Activated CD8-positive, alpha-beta T cell treated with anti-CD3 and anti-CD28 coated beads for 36 hours (primary cell): ENCODE measurements at regions not wholly inside any gene's neighbourhood (a gene's known extent, or its start where the extent isn't known, plus 50 kb on each side); places are given as distances from the start of the nearest gene placed in this dataset.
"Not testable (repeated sequence)": the region's sequence is repeated elsewhere in the genome, so short reads cannot be mapped to it uniquely, and the experiment has no call there.

Source experiments
- ATAC-seq: fragments of 200-7000 bp; cut with Tn5 transposase; one replicate; pipeline ENCODE4 v1.10.0; 2021; ENCODE audit warnings: mild to moderate bottlenecking, moderate library complexity
- CTCF ChIA-PET: fragments of 350-600 bp; sonication (Branson Sonifier 250); formaldehyde crosslinking; loops from one replicate; lab custom pipeline; 2021; ENCODE audit warnings: antibody characterized with exemption; lab: Charles Lee
- POLR2A ChIA-PET: fragments of 350-600 bp; sonication (Branson Sonifier 250); formaldehyde crosslinking; loops from one replicate; lab custom pipeline; 2021; ENCODE audit warnings: antibody characterized with exemption; lab: Charles Lee
- DNase-seq: peaks from one replicate; pipeline ENCODE4 v3.0.0-alpha.2; 2020
- H3K27ac Mint-ChIP-seq: one replicate; pipeline ENCODE4 v1.8.0; 2021; ENCODE audit warnings: mild to moderate bottlenecking, mixed read lengths
- H3K27me3 Mint-ChIP-seq: one replicate; pipeline ENCODE4 v1.8.0; 2021; ENCODE audit warnings: mixed read lengths
- H3K36me3 Mint-ChIP-seq: one replicate; pipeline ENCODE4 v1.8.0; 2021; ENCODE audit warnings: low read depth, mixed read lengths
- H3K4me1 Mint-ChIP-seq: one replicate; pipeline ENCODE4 v1.8.0; 2021; ENCODE audit warnings: low read depth, mixed read lengths
- H3K4me3 Mint-ChIP-seq: one replicate; pipeline ENCODE4 v1.8.0; 2021; ENCODE audit warnings: mild to moderate bottlenecking, moderate library complexity, mixed read lengths
- H3K9me3 Mint-ChIP-seq: one replicate; pipeline ENCODE4 v1.8.0; 2021; ENCODE audit warnings: mixed read lengths
- intact Hi-C: fragments of 100-400 bp; cut with micrococcal nuclease; formaldehyde crosslinking; loops from one replicate; pipeline ENCODE4 v1.10.0; 2022
- TF ChIP-seq, protein P1 (sequence below): fragments of 200-600 bp; IDR thresholded peaks from one replicate; pipeline ENCODE4 v1.8.0; 2022; ENCODE audit warnings: antibody characterized with exemption, mild to moderate bottlenecking

DNA sequence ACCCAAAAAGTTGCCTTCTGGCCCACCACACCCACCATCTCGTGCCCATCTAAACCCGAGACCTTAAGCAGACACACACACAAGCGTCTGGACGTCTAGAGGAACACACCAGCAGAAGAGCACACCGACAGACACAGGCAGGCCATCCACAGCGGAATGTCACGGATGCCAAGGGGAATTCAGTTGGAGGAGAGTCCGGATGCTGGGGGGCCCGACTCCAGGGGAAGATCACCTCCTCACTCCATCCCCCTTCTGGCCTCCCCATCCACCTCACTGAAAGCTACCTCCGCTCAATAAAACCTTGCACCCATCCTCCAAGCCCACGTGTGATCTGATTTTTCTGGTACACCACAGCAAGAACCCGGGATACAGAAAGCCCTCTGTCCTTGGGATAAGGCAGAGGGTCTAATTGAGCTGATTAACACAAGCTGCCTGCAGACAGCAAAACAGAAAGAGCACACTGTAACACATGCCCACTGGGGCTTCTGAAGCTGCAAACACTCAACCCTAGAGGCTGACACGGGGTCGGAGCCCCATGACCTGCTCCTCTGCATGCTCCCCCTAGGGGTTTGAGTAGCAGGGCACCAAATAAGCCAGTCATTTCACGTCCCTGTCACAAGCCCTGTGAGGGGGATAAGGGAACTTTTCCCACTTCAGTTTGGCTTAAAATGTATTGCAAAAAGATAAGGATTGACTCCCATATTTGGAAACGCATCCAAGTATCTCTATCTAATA, 339.6 kb upstream of the PCDH10 start:
- H3K4me3 Mint-ChIP-seq: no peak overlapping the region
- no peaks in the 10 kb centered on the region for H3K36me3 Mint-ChIP-seq
- ChIA-PET POLR2A (no interaction called here), CTCF (no interaction called here)
- ATAC-seq (no peak), DNase-seq (no peak)
- H3K27ac Mint-ChIP-seq: no peak overlapping the region
- H3K9me3 Mint-ChIP-seq: peaks cover 7% of the 10 kb centered on the region
- intact Hi-C loops: no loop called here
- TF ChIP-seq, protein P1, sequence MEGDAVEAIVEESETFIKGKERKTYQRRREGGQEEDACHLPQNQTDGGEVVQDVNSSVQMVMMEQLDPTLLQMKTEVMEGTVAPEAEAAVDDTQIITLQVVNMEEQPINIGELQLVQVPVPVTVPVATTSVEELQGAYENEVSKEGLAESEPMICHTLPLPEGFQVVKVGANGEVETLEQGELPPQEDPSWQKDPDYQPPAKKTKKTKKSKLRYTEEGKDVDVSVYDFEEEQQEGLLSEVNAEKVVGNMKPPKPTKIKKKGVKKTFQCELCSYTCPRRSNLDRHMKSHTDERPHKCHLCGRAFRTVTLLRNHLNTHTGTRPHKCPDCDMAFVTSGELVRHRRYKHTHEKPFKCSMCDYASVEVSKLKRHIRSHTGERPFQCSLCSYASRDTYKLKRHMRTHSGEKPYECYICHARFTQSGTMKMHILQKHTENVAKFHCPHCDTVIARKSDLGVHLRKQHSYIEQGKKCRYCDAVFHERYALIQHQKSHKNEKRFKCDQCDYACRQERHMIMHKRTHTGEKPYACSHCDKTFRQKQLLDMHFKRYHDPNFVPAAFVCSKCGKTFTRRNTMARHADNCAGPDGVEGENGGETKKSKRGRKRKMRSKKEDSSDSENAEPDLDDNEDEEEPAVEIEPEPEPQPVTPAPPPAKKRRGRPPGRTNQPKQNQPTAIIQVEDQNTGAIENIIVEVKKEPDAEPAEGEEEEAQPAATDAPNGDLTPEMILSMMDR: no peak
- H3K27me3 Mint-ChIP-seq: no peaks in the 10 kb centered on the region
- H3K4me1 Mint-ChIP-seq: no peaks in the 10 kb centered on the region

DNA sequence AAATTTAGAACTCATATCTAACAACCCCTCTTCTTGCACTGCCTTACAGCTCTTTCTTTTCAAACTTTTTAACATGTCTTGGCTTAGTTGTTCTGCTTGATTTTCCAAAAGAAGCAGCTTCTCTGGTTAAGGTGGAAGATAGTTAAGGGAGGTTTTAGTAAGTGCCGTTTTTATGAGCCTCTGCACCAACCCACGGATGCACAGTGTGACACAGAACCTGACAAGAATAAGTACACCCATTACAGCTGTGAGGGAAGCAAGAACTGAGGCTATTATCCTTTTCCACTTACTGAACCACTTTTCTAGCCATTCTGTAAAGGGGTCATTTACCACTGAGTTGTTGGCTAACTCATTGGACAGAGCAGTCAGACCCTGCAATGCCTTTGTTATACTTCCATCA, 336.0 kb upstream of the PCDH10 start:
- H3K27me3 Mint-ChIP-seq, H3K4me3 Mint-ChIP-seq, H3K9me3 Mint-ChIP-seq, DNase-seq, H3K4me1 Mint-ChIP-seq, intact Hi-C loops, H3K27ac Mint-ChIP-seq, ATAC-seq, H3K36me3 Mint-ChIP-seq, POLR2A ChIA-PET: not testable (repeated sequence)
- CTCF ChIA-PET: interaction anchor here (1.2 kb wide), 1 partner anchor 10 kb away, joined by 3 read pairs; no protein-coding TSS in a partner anchor

DNA sequence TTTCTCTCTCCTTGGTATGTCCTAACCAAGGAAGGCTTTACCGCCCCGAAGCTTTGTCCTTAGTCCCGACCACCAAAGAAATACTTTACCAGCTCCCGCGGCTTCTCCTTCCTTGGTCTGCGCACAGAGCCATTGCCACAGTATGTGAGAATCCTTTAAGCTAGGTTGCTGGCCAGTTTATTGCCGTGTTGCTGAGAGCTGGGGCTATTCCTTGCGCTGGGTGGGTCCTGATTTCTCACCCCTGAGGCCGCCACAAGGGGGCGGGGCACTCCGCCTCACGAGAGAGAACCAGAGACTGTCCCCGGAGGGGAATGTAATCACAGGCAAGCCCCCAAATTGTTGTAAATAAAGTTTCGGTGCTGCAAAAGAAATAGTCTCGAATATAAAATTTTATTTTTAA, 331.0 kb upstream of the PCDH10 start:
- intact Hi-C loops: no loop called here
- Mint-ChIP-seq H3K27ac (no peak overlapping the region), H3K36me3 (no peaks in the 10 kb centered on the region), H3K9me3 (peaks cover 2% of the 10 kb centered on the region), H3K4me3 (no peak overlapping the region), H3K27me3 (no peaks in the 10 kb centered on the region), H3K4me1 (no peaks in the 10 kb centered on the region)
- ChIA-PET POLR2A (no interaction called here), CTCF (no interaction called here)
- no peak for DNase-seq
- TF ChIP-seq, protein P1: no peak
- no peak for ATAC-seq

DNA sequence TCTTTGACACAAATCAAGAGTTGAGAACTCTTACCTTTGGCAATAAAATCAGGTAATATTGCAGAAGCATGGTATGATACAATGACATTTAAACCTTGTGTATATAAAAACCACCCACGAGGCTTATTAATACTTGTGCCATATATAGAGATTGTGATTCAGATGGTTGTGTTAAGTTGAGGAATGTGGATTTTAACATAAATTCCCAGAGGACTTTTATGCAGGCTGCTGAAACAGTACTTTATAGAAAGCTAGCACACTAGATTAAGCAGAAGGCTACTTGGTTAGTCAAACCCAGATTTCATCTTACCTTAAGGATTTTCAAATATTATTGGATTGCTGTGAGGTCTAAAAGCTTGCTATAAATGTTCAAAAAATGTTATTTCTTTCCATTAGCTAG, 325.7 kb upstream of the PCDH10 start:
- POLR2A ChIA-PET: no interaction called here
- Mint-ChIP-seq H3K4me3 (no peak overlapping the region), H3K4me1 (no peaks in the 10 kb centered on the region), H3K27me3 (no peaks in the 10 kb centered on the region), H3K27ac (no peak overlapping the region), H3K9me3 (no peaks in the 10 kb centered on the region), H3K36me3 (no peaks in the 10 kb centered on the region)
- CTCF ChIA-PET: interaction anchor here (1.3 kb wide), 1 partner anchor 10 kb away, joined by 3 read pairs; no protein-coding TSS in a partner anchor
- no peak for DNase-seq
- ATAC-seq: no peak
- intact Hi-C loops: no loop called here
- TF ChIP-seq, protein P1: no peak

DNA sequence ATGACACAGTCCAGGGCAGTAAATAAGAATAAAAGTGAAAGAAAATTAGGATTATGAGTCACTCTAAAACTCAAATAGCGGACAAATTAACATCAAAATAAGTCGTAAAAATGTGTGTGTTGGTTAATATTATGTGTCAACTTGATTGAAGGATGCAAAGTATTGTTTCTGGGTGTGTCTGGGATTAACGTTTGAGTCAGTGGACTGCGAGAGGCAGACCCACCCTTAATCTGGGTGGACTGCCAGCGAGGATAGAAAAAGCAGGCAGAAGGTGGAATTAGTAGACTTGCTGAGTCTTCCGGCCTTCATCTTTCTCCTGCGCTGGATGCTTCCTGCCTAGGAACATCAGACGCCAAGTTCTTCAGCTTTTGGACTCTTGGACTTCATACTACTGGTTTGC, 324.3 kb upstream of the PCDH10 start:
- H3K36me3 Mint-ChIP-seq: no peaks in the 10 kb centered on the region

More for the DNA sequence above, 324.3 kb upstream of the PCDH10 start:
- ATAC-seq: no peak
- Mint-ChIP-seq H3K4me3 (no peak overlapping the region), H3K4me1 (no peaks in the 10 kb centered on the region), H3K9me3 (peaks cover 2% of the 10 kb centered on the region), H3K27ac (no peak overlapping the region), H3K27me3 (no peaks in the 10 kb centered on the region)
- DNase-seq: no peak
- ChIA-PET CTCF (no interaction called here), POLR2A (no interaction called here)
- TF ChIP-seq, protein P1: no peak
- intact Hi-C loops: no loop called here
